ENCODE measurements at regions not wholly inside any gene's neighbourhood (a gene's known extent, or its start where the extent isn't known, plus 50 kb on each side); places are given as distances from the start of the nearest gene placed in this dataset.

DNA sequence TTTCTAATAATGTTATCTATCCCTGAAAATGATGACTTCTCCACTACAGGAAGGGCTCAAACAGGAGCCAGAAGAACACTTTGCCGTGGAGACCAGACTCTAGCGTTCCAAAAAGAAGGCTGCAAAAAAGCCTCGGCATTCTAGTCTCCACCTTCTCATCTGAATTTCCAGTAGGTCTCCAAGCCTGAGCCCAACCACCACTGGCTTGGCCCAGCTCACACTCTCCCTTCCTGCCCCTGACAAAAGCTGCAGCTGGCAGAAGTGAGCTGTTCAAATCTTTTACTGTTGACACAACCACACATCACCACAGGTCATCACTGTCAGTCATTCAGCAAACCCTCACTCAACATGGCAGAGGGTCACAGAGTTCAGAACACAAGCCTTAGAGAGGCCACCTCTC, 69.3 kb downstream of the CAMK2N1 start:
- DNase-seq (ENCODE audit: low read depth, low spot score) (no peak), FAIRE-seq (no peak)
- no peaks in the 10 kb centered on the region for H3K9me3 ChIP-seq (replicated peaks; ENCODE audit: control insufficient read depth, insufficient read depth, low read length)
- dilution Hi-C loops (cut with MboI; ENCODE audit: extremely low pct_ligation_motif_present, low sequenced_read_pairs) (no loop called here), intact Hi-C loops (cut with micrococcal nuclease) (no loop called here)
- no peaks in the 10 kb centered on the region for H3K4me1 ChIP-seq (ENCODE audit: control insufficient read depth, extremely low read depth, insufficient read depth, low read length)
- ChIA-PET CTCF (no interaction called here), POLR2A (no interaction called here)
- H3K36me3 ChIP-seq (ENCODE audit: control insufficient read depth in 2 of 2, extremely low read depth in 1 of 2, insufficient read depth in 2 of 2, low read length in 2 of 2) = no peaks in the 10 kb centered on the region
- H3K4me2 ChIP-seq (ENCODE audit: insufficient read depth, low read length) = no peak overlapping the region
- TF ChIP-seq JUN (IDR thresholded peaks at IDR 0.05; ENCODE audit: borderline replicate concordance, insufficient read depth, insufficient read length, low read depth) (no peak), EZH2 (IDR thresholded peaks at IDR 0.05; ENCODE audit: borderline replicate concordance, low read depth, low read length, severe bottlenecking) (no peak), FOS (IDR thresholded peaks at IDR 0.05; ENCODE audit: borderline replicate concordance, insufficient read depth, low read length) (no peak), POLR2AphosphoS5 (IDR thresholded peaks at IDR 0.05; ENCODE audit: insufficient read depth, low read depth, low read length) (no peak)
- no peak overlapping the region for H3K4me3 ChIP-seq (replicated peaks in 1 of 3; ENCODE audit: insufficient read depth in 1 of 3, low read depth in 1 of 3, low read length in 3 of 3)
- peaks cover 4% of the 10 kb centered on the region in 2 experiments for H3K27me3 ChIP-seq (ENCODE audit: control insufficient read depth in 2 of 2, insufficient read depth in 2 of 2, low read length in 2 of 2)
- no TSS peak for BruUV-seq (replicated peaks)
- H3K79me2 ChIP-seq (ENCODE audit: control insufficient read depth, insufficient read depth, low read length) = no peaks in the 10 kb centered on the region
- H4K20me1 ChIP-seq (replicated peaks; ENCODE audit: control insufficient read depth, extremely low read depth, insufficient read depth, low read length) = no peaks in the 10 kb centered on the region
- H3K9ac ChIP-seq (replicated peaks; ENCODE audit: extremely low read depth, insufficient read depth, low read length) = no peak overlapping the region
- H3K9me1 ChIP-seq (replicated peaks; ENCODE audit: control insufficient read depth, extremely low read depth, insufficient read depth, low read length) = no peaks in the 10 kb centered on the region
- H3K27ac ChIP-seq (ENCODE audit: insufficient read depth, low read depth, low read length) = no peak overlapping the region
- no peak overlapping the region for H2AFZ ChIP-seq (ENCODE audit: low read depth, low read length)

DNA sequence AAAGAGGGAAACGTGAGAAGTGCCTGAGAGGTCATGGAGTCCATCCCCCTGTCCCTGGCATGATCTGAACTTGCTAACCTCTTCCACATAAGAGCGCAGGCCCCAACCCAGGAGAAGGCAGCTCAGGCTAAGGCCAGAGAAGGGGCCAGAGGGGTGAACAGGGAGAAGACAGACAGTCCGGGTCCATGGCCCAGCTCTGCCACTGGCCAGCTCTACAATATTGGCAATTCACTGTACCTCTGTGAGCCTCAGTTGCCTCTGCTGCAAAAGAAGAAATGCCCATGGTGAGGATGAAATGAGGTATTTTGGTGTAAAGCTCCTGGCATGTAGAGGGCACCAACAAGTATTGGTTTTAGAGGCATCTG, 72.3 kb downstream of the CAMK2N1 start:
- Histone ChIP-seq H4K20me1 (replicated peaks; ENCODE audit: control insufficient read depth, extremely low read depth, insufficient read depth, low read length) (no peaks in the 10 kb centered on the region), H3K4me3 (replicated peaks in 1 of 3; ENCODE audit: insufficient read depth in 1 of 3, low read depth in 1 of 3, low read length in 3 of 3) (no peak overlapping the region), H3K4me2 (ENCODE audit: insufficient read depth, low read length) (no peak overlapping the region), H3K4me1 (ENCODE audit: control insufficient read depth, extremely low read depth, insufficient read depth, low read length) (no peaks in the 10 kb centered on the region), H3K9me3 (replicated peaks; ENCODE audit: control insufficient read depth, insufficient read depth, low read length) (no peaks in the 10 kb centered on the region), H3K36me3 (ENCODE audit: control insufficient read depth in 2 of 2, extremely low read depth in 1 of 2, insufficient read depth in 2 of 2, low read length in 2 of 2) (no peaks in the 10 kb centered on the region), H3K9me1 (replicated peaks; ENCODE audit: control insufficient read depth, extremely low read depth, insufficient read depth, low read length) (no peaks in the 10 kb centered on the region), H3K9ac (replicated peaks; ENCODE audit: extremely low read depth, insufficient read depth, low read length) (no peak overlapping the region), H3K79me2 (ENCODE audit: control insufficient read depth, insufficient read depth, low read length) (no peaks in the 10 kb centered on the region), H3K27ac (ENCODE audit: insufficient read depth, low read depth, low read length) (no peak overlapping the region), H3K27me3 (ENCODE audit: control insufficient read depth in 2 of 2, insufficient read depth in 2 of 2, low read length in 2 of 2) (no peaks in the 10 kb centered on the region), H2AFZ (ENCODE audit: low read depth, low read length) (no peak overlapping the region)
- BruUV-seq (replicated peaks) = no TSS peak
- DNase-seq (ENCODE audit: low read depth, low spot score) (no peak), FAIRE-seq (no peak)
- TF ChIP-seq, protein P1, sequence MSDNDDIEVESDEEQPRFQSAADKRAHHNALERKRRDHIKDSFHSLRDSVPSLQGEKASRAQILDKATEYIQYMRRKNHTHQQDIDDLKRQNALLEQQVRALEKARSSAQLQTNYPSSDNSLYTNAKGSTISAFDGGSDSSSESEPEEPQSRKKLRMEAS (IDR thresholded peaks at IDR 0.05; ENCODE audit: insufficient read depth, insufficient read length) = no peak
- TF ChIP-seq MYC (IDR thresholded peaks at IDR 0.05; ENCODE audit: low read depth, low read length) = no peak
- no peak for TF ChIP-seq POLR2AphosphoS5 (IDR thresholded peaks at IDR 0.05; ENCODE audit: insufficient read depth, low read depth, low read length)
- TF ChIP-seq, protein P2, sequence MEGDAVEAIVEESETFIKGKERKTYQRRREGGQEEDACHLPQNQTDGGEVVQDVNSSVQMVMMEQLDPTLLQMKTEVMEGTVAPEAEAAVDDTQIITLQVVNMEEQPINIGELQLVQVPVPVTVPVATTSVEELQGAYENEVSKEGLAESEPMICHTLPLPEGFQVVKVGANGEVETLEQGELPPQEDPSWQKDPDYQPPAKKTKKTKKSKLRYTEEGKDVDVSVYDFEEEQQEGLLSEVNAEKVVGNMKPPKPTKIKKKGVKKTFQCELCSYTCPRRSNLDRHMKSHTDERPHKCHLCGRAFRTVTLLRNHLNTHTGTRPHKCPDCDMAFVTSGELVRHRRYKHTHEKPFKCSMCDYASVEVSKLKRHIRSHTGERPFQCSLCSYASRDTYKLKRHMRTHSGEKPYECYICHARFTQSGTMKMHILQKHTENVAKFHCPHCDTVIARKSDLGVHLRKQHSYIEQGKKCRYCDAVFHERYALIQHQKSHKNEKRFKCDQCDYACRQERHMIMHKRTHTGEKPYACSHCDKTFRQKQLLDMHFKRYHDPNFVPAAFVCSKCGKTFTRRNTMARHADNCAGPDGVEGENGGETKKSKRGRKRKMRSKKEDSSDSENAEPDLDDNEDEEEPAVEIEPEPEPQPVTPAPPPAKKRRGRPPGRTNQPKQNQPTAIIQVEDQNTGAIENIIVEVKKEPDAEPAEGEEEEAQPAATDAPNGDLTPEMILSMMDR (IDR thresholded peaks at IDR 0.05; ENCODE audit: extremely low read depth in 1 of 2, insufficient read depth in 1 of 2, low read depth in 1 of 2, low read length in 2 of 2) = no peak
- TF ChIP-seq GATA2 (IDR thresholded peaks at IDR 0.05; ENCODE audit: insufficient read depth, insufficient read length, low read depth, low read length) = no peak
- TF ChIP-seq JUN (IDR thresholded peaks at IDR 0.05; ENCODE audit: borderline replicate concordance, insufficient read depth, insufficient read length, low read depth) = no peak
- dilution Hi-C loops (cut with MboI; ENCODE audit: extremely low pct_ligation_motif_present, low sequenced_read_pairs) = no loop called here
- POLR2A ChIA-PET = no interaction called here
- intact Hi-C loops (cut with micrococcal nuclease) = no loop called here
- CTCF ChIA-PET = no interaction called here
